HEK293T (cell line): ENCODE measurements at regions not wholly inside any gene's neighbourhood (a gene's known extent, or its start where the extent isn't known, plus 50 kb on each side); places are given as distances from the start of the nearest gene placed in this dataset.

Experiments
- ARNT ChIP-seq: fragments of 450-650 bp; IDR thresholded peaks from 2 replicates; pipeline ENCODE4 v1.6.1; 2017; ENCODE audit warnings: mild to moderate bottlenecking
- ELF4 ChIP-seq: fragments of 450-650 bp; IDR thresholded peaks from 2 replicates; pipeline ENCODE4 v1.6.1; 2017; ENCODE audit warnings: antibody characterized with exemption
- FOXK2 ChIP-seq: fragments of 450-650 bp; IDR thresholded peaks from 2 replicates; pipeline ENCODE4 v1.6.1; 2016; ENCODE audit warnings: mild to moderate bottlenecking
- SP1 ChIP-seq: fragments of 450-650 bp; IDR thresholded peaks from 2 replicates; pipeline ENCODE4 v1.6.1; 2017
- SUZ12 ChIP-seq: fragments of 450-650 bp; IDR thresholded peaks from 2 replicates; pipeline ENCODE4 v1.6.1; 2016; ENCODE audit warnings: mild to moderate bottlenecking

DNA sequence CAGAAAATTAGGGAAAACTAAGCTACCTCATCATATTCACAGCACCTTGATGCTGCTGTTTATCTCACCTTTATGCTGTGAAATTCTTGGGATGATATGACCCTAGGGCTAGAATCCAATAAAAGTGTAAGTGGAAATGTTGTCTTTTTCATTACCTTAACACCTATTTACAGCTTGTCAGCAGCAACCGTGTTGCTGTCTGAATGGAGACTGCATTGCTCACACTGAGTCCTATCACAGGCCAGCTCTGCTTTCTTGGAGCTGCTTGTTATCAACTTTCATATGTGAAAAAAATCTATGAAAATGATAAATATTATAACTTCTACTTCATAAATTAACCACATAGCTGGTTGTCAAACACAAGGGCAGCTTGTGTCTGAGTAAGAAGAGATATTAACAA, 789.5 kb downstream of the TECRL start:
- TF ChIP-seq ELF4 (no peak), SP1 (no peak), FOXK2 (no peak), ARNT (no peak), SUZ12 (no peak)
